ENCODE measurements at regions not wholly inside any gene's neighbourhood (a gene's known extent, or its start where the extent isn't known, plus 50 kb on each side); places are given as distances from the start of the nearest gene placed in this dataset.

- no peak for DNase-seq
Measured at GRCh38 chr1:18020021-18020817, 87.4 kb upstream of the IGSF21 start.

GRCh38 chr1:18021242-18021641 is 86.4 kb upstream of the IGSF21 start:
- DNase-seq: no peak

GRCh38 chr1:18032172-18032859 is 75.3 kb upstream of the IGSF21 start:
- no peak for DNase-seq

GRCh38 chr1:18035145-18035544 is 72.5 kb upstream of the IGSF21 start:
- DNase-seq: no peak

GRCh38 chr1:18037651-18038050 is 69.9 kb upstream of the IGSF21 start:
- DNase-seq: no peak

- DNase-seq: no peak
Measured at GRCh38 chr1:18038051-18038450, 69.5 kb upstream of the IGSF21 start.

- no peak for DNase-seq
Measured at GRCh38 chr1:18039102-18039501, 68.5 kb upstream of the IGSF21 start.

GRCh38 chr1:18041102-18041501 is 66.5 kb upstream of the IGSF21 start:
- no peak for DNase-seq

- no peak for DNase-seq
Measured at GRCh38 chr1:18041685-18042355, 65.8 kb upstream of the IGSF21 start.

GRCh38 chr1:18043871-18044270 is 63.7 kb upstream of the IGSF21 start:
- DNase-seq: no peak

GRCh38 chr1:18045203-18045602 is 62.4 kb upstream of the IGSF21 start:
- DNase-seq: no peak

GRCh38 chr1:18045621-18046020 is 62.0 kb upstream of the IGSF21 start:
- DNase-seq: no peak

GRCh38 chr1:18047122-18047521 is 60.5 kb upstream of the IGSF21 start:
- no peak for DNase-seq

GRCh38 chr1:18049228-18049627 is 58.4 kb upstream of the IGSF21 start:
- no peak for DNase-seq

GRCh38 chr1:18052671-18053070 is 54.9 kb upstream of the IGSF21 start:
- DNase-seq: no peak

GRCh38 chr1:18055156-18055555 is 52.4 kb upstream of the IGSF21 start:
- DNase-seq: no peak

GRCh38 chr1:18056545-18056944 is 51.1 kb upstream of the IGSF21 start:
- DNase-seq: no peak

- no peak for DNase-seq
Measured at GRCh38 chr1:18057623-18058022, 50.0 kb upstream of the IGSF21 start.
